ENCODE measurements at regions not wholly inside any gene's neighbourhood (a gene's known extent, or its start where the extent isn't known, plus 50 kb on each side); places are given as distances from the start of the nearest gene placed in this dataset.

GRCh38 chr13:83453300-83453699 is 429.0 kb downstream of the SLITRK1 start:
- TF ChIP-seq CTCF (conservative IDR thresholded peaks at IDR 0.05; ENCODE audit: low read depth in 2 of 2) (no peak), POLR2AphosphoS5 (IDR thresholded peaks at IDR 0.05; ENCODE audit: low read depth) (no peak), EZH2 (IDR thresholded peaks at IDR 0.05; ENCODE audit: low read depth, unreplicated experiment) (no peak), ETS1 (IDR thresholded peaks at IDR 0.05) (no peak), EZH2phosphoT487 (IDR thresholded peaks at IDR 0.05; ENCODE audit: unreplicated experiment) (no peak), STAT1 (IDR thresholded peaks at IDR 0.05; ENCODE audit: unreplicated experiment) (no peak), ZNF114 (CRISPR knock-in tag; IDR thresholded peaks at IDR 0.05) (no peak)
